GM23248 (cell line): ENCODE measurements at regions not wholly inside any gene's neighbourhood (a gene's known extent, or its start where the extent isn't known, plus 50 kb on each side); places are given as distances from the start of the nearest gene placed in this dataset.

Experiments used
- EZH2 ChIP-seq: fragments of 200-600 bp; sonication (generic); IDR thresholded peaks from 2 replicates; pipeline ENCODE4 v1.6.1; 2018; ENCODE audit warnings: antibody characterized with exemption, mild to moderate bottlenecking; ENCODE audit not compliant: insufficient read depth, poor library complexity, severe bottlenecking
- EZH2phosphoT487 ChIP-seq: fragments of 200-600 bp; sonication (generic); IDR thresholded peaks from 2 replicates; pipeline ENCODE4 v1.6.1; 2018; ENCODE audit warnings: antibody characterized with exemption, moderate library complexity, mild to moderate bottlenecking, low read depth; ENCODE audit not compliant: insufficient read depth

GRCh38 chr2:234640657-234641056, 143.8 kb upstream of the ARL4C start:
- TF ChIP-seq EZH2 (no peak), EZH2phosphoT487 (no peak)
